Smooth muscle cell (in vitro differentiated cells): ENCODE measurements at regions not wholly inside any gene's neighbourhood (a gene's known extent, or its start where the extent isn't known, plus 50 kb on each side); places are given as distances from the start of the nearest gene placed in this dataset.
A peak's percentile ranks its signal among the peaks of the same experiment; 100 is the strongest.

Experiments
- DNase-seq: peaks from one replicate; lab custom pipeline; 2025; ENCODE audit not compliant: unreplicated experiment; lab: John Stamatoyannopoulos, UW
- H2AFZ ChIP-seq: fragments of 200-600 bp; sonication (generic); 2 replicates; pipeline ENCODE4 v1.6.0; 2016; ENCODE audit warnings: antibody characterized with exemption, low read depth, mild to moderate bottlenecking
- H3F3A ChIP-seq: fragments of 200-600 bp; sonication (generic); 2 replicates; pipeline ENCODE4 v1.6.0; 2017; ENCODE audit warnings: antibody characterized with exemption, low read depth
- H3K27ac ChIP-seq: fragments of 200-600 bp; sonication (generic); 2 replicates; pipeline ENCODE4 v1.5.1; 2016; ENCODE audit warnings: low read depth, mild to moderate bottlenecking
- H3K27me3 ChIP-seq: fragments of 200-600 bp; sonication (generic); 2 replicates; pipeline ENCODE4 v1.6.1; 2016; ENCODE audit warnings: low read depth, mild to moderate bottlenecking
- H3K36me3 ChIP-seq: fragments of 200-600 bp; sonication (generic); 2 replicates; pipeline ENCODE4 v1.5.1; 2016; ENCODE audit warnings: low read depth
- H3K4me1 ChIP-seq: fragments of 200-600 bp; sonication (generic); 2 replicates; pipeline ENCODE4 v1.5.1; 2016; ENCODE audit warnings: low read depth
- H3K4me2 ChIP-seq: fragments of 200-600 bp; sonication (generic); 2 replicates; pipeline ENCODE4 v1.6.0; 2016; ENCODE audit warnings: mild to moderate bottlenecking
- H3K4me3 ChIP-seq: fragments of 200-600 bp; sonication (generic); 2 replicates; pipeline ENCODE4 v1.5.1; 2016; ENCODE audit warnings: mild to moderate bottlenecking
- H3K79me2 ChIP-seq: fragments of 200-600 bp; sonication (generic); 2 replicates; pipeline ENCODE4 v1.6.0; 2016; ENCODE audit warnings: low read depth, mild to moderate bottlenecking
- H3K9ac ChIP-seq: fragments of 200-600 bp; sonication (generic); 2 replicates; pipeline ENCODE4 v1.6.0; 2016; ENCODE audit warnings: low read depth
- H3K9me3 ChIP-seq: fragments of 200-600 bp; sonication (generic); replicated peaks from 2 replicates; pipeline ENCODE4 v1.5.1; 2016; ENCODE audit warnings: low read depth
- H4K20me1 ChIP-seq: fragments of 200-600 bp; sonication (generic); 2 replicates; pipeline ENCODE4 v1.6.0; 2016; ENCODE audit warnings: low read depth
- WGBS: methylation state at CpG from one replicate; pipeline ENCODE4 v1.1.7; 2016; ENCODE audit warnings: low lambda C conversion rate; 5-methylcytosine and 5-hydroxymethylcytosine counted together
- TF ChIP-seq, protein P1 (sequence below): fragments of 200-600 bp; sonication (generic); IDR thresholded peaks from 2 replicates; pipeline ENCODE4 v1.5.1; 2017; ENCODE audit warnings: borderline replicate concordance, mild to moderate bottlenecking, antibody characterized with exemption; ENCODE audit not compliant: insufficient read depth, poor library complexity, severe bottlenecking

DNA sequence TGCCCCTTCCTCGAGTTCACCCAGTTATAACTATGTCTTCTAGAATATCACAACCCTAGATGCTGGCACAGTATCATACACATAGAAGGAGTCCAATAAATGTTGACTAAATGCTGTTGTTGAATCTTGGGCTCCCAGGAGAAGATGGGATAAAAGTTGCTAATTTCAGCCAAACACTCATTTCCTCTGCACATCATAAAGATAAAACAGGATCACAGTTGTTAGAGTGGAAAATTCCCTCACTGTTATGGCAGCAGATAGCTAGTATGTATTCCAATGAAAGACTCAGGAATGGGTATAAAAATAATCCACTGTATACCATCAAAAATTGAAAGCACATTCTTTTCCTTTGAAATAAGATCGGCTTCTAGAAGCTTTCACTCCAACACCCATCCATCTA is 294.9 kb upstream of the TSHZ2 start:
- no peak overlapping the region for H3K9ac ChIP-seq
- peak overlapping the region; percentile 57 for H3K4me2 ChIP-seq
- no peaks in the 10 kb centered on the region for H3K79me2 ChIP-seq
- H4K20me1 ChIP-seq = no peaks in the 10 kb centered on the region
- H3K4me1 ChIP-seq = no peaks in the 10 kb centered on the region
- TF ChIP-seq, protein P1, sequence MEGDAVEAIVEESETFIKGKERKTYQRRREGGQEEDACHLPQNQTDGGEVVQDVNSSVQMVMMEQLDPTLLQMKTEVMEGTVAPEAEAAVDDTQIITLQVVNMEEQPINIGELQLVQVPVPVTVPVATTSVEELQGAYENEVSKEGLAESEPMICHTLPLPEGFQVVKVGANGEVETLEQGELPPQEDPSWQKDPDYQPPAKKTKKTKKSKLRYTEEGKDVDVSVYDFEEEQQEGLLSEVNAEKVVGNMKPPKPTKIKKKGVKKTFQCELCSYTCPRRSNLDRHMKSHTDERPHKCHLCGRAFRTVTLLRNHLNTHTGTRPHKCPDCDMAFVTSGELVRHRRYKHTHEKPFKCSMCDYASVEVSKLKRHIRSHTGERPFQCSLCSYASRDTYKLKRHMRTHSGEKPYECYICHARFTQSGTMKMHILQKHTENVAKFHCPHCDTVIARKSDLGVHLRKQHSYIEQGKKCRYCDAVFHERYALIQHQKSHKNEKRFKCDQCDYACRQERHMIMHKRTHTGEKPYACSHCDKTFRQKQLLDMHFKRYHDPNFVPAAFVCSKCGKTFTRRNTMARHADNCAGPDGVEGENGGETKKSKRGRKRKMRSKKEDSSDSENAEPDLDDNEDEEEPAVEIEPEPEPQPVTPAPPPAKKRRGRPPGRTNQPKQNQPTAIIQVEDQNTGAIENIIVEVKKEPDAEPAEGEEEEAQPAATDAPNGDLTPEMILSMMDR = no peak
- H2AFZ ChIP-seq = no peak overlapping the region
- H3F3A ChIP-seq = no peaks in the 10 kb centered on the region
- H3K27me3 ChIP-seq = peaks cover 17% of the 10 kb centered on the region
- DNase-seq = no peak
- H3K36me3 ChIP-seq = no peaks in the 10 kb centered on the region
- 42% methylated on average over 2 of the region's 2 CpGs for WGBS
- no peak overlapping the region for H3K27ac ChIP-seq
- no peak overlapping the region for H3K4me3 ChIP-seq
- no peaks in the 10 kb centered on the region for H3K9me3 ChIP-seq

DNA sequence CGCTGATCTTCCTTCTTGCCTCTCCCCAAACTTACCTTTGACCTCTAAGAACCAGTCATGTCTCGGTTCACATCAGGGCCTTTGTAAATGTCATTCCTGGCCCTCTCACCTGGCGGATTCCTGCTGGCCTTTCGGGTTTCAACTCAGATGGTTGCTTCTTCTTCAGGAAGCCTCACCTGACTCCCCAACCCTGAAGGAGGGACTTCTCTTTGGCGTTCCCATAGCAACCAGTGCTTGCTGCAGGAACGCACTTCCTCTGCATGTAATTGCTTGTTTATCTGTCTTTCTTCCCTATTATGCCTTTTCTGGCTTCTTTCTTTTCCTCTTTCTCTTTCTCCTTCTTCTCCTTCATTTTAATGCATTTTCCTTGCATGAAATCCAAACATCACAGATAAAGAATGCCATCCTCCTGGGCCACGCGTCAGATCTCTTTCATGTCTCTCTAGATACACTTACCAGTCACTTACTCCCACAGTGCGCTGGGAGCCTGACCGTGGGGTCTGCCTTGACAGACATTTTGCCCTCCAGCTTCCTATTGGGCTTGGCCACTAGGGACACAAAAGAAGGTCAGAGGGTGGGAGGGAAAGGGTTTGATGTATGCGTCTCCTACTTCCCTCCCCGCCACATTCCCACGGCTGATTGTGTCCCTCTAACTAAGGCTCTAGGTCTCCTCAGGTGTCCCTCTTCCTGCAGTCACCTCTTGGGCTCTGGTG is 295.7 kb upstream of the TSHZ2 start:
- Histone ChIP-seq H3K9ac (no peak overlapping the region), H3K79me2 (no peaks in the 10 kb centered on the region), H3K36me3 (no peaks in the 10 kb centered on the region), H3K4me1 (no peaks in the 10 kb centered on the region), H3K27me3 (peaks cover 17% of the 10 kb centered on the region), H3K4me2 (peak overlapping the region; percentile 57), H2AFZ (no peak overlapping the region), H3K27ac (no peak overlapping the region), H3F3A (no peaks in the 10 kb centered on the region), H4K20me1 (no peaks in the 10 kb centered on the region), H3K4me3 (no peak overlapping the region), H3K9me3 (no peaks in the 10 kb centered on the region)
- TF ChIP-seq, protein P1 = no peak
- WGBS = 82% methylated on average over 13 of the region's 13 CpGs
- no peak for DNase-seq

DNA sequence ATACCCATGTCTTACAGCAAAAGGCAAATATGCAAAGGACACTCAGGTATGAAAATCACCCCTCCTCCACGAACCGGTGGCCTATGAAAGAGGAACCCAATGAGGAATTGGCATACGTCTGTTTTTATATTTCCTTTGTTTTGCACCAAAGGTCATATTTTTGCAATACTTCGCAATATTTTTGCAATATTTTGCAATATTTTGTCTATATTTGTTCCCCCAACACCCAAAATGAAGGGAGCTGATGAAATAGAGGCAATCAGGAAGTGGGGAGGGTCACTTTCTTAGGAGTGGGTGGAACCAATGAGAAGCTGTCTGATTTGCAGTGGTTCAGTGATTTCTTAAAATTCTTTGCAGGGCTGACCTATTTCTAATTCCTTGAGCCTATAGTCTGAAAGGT is 296.8 kb upstream of the TSHZ2 start:
- 91% methylated on average over 4 of the region's 4 CpGs for WGBS
- no peak for DNase-seq
- TF ChIP-seq, protein P1 = no peak
- no peaks in the 10 kb centered on the region for H3K9me3 ChIP-seq
- peaks cover 22% of the 10 kb centered on the region for H3K27me3 ChIP-seq
- H3K27ac ChIP-seq = no peak overlapping the region
- no peaks in the 10 kb centered on the region for H3K79me2 ChIP-seq
- H4K20me1 ChIP-seq = no peaks in the 10 kb centered on the region
- H3F3A ChIP-seq = no peaks in the 10 kb centered on the region
- H3K4me3 ChIP-seq = no peak overlapping the region
- no peak overlapping the region for H3K4me2 ChIP-seq
- H3K4me1 ChIP-seq = no peaks in the 10 kb centered on the region
- H2AFZ ChIP-seq = no peak overlapping the region
- H3K36me3 ChIP-seq = no peaks in the 10 kb centered on the region
- no peak overlapping the region for H3K9ac ChIP-seq

DNA sequence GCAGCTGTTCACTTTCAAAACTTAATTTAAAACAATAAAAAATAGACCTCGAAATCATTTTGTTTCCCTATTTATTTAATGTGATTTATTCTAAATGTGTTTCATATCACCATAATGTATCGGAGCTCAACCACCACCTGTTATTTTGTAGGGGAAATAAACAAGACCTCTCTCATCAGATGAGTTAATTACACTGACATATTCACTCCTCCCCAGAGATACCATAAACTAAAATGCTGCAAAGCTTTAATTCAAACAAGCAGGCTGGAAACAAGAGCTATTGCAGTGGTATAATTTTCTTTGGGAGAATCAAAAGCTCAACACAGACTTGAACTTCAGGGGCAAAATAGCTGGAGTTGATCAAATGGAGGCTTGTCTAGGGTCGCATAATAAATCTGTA is 303.5 kb upstream of the TSHZ2 start:
- no peaks in the 10 kb centered on the region for H3K4me1 ChIP-seq
- TF ChIP-seq, protein P1 = no peak

More for the DNA sequence above, 303.5 kb upstream of the TSHZ2 start:
- Histone ChIP-seq H3K27ac (no peak overlapping the region), H3K9ac (no peak overlapping the region), H3K4me3 (no peak overlapping the region), H3F3A (no peaks in the 10 kb centered on the region), H4K20me1 (no peaks in the 10 kb centered on the region), H3K9me3 (no peaks in the 10 kb centered on the region), H2AFZ (no peak overlapping the region), H3K79me2 (no peaks in the 10 kb centered on the region), H3K4me2 (no peak overlapping the region), H3K27me3 (peaks cover 28% of the 10 kb centered on the region), H3K36me3 (no peaks in the 10 kb centered on the region)
- 87% methylated on average over 3 of the region's 3 CpGs for WGBS
- no peak for DNase-seq
